H9 (cell line): ENCODE measurements at regions not wholly inside any gene's neighbourhood (a gene's known extent, or its start where the extent isn't known, plus 50 kb on each side); places are given as distances from the start of the nearest gene placed in this dataset.
"Not testable (repeated sequence)": the region's sequence is repeated elsewhere in the genome, so short reads cannot be mapped to it uniquely, and the experiment has no call there.

Experiments used
- DNase-seq: peaks from one replicate; pipeline ENCODE4 v3.0.0-alpha.2; 2017
- H2AFZ ChIP-seq: one replicate; pipeline ENCODE4 v1.6.1; 2013; ENCODE audit warnings: mild to moderate bottlenecking, low read length, control low read depth, moderate library complexity
- H2AK5ac ChIP-seq: 2 replicates; pipeline ENCODE4 v1.6.1; 2013; ENCODE audit warnings: low read length, control low read depth, mixed read lengths; ENCODE audit not compliant: insufficient read length
- H2BK120ac ChIP-seq: one replicate; pipeline ENCODE4 v1.6.1; 2013; ENCODE audit warnings: low read depth, mild to moderate bottlenecking, low read length, control low read depth, inconsistent platforms; ENCODE audit not compliant: poor library complexity, severe bottlenecking
- H2BK12ac ChIP-seq: 2 replicates; pipeline ENCODE4 v1.6.1; 2013; ENCODE audit warnings: low read length, control low read depth, mixed read lengths, low read depth; ENCODE audit not compliant: insufficient read length
- H2BK15ac ChIP-seq: 2 replicates; pipeline ENCODE4 v1.6.1; 2013; ENCODE audit warnings: low read depth, low read length, control low read depth
- H2BK20ac ChIP-seq: one replicate; pipeline ENCODE4 v1.6.1; 2013; ENCODE audit warnings: low read depth, mild to moderate bottlenecking, low read length, control low read depth, inconsistent platforms; ENCODE audit not compliant: poor library complexity, severe bottlenecking
- H2BK5ac ChIP-seq: 2 replicates; pipeline ENCODE4 v1.6.1; 2013; ENCODE audit warnings: low read length, control low read depth, mixed read lengths; ENCODE audit not compliant: insufficient read length
- H3K14ac ChIP-seq: 2 replicates; pipeline ENCODE4 v1.6.1; 2013; ENCODE audit warnings: low read length, control low read depth; ENCODE audit not compliant: insufficient read depth
- H3K18ac ChIP-seq: 2 replicates; pipeline ENCODE4 v1.6.1; 2013; ENCODE audit warnings: low read depth, mild to moderate bottlenecking, mixed read lengths, low read length, control low read depth; ENCODE audit not compliant: insufficient read length
- H3K23ac ChIP-seq: 2 replicates; pipeline ENCODE4 v1.6.1; 2013; ENCODE audit warnings: low read length, control low read depth, mixed read lengths, low read depth; ENCODE audit not compliant: insufficient read length
- H3K23me2 ChIP-seq: 2 replicates; pipeline ENCODE4 v1.6.1; 2013; ENCODE audit warnings: low read depth, mild to moderate bottlenecking, mixed read lengths, low read length, control low read depth; ENCODE audit not compliant: insufficient read length, poor library complexity, severe bottlenecking
- H3K27ac ChIP-seq: 2 replicates; pipeline ENCODE4 v1.5.1; 2013; ENCODE audit warnings: low read length, control low read depth, mixed read lengths, low read depth; ENCODE audit not compliant: insufficient read length
- H3K27me3 ChIP-seq: 2 replicates; pipeline ENCODE4 v1.6.1; 2013; ENCODE audit warnings: low read length, control low read depth, inconsistent platforms; ENCODE audit not compliant: insufficient read depth
- H3K4ac ChIP-seq: 2 replicates; pipeline ENCODE4 v1.6.1; 2013; ENCODE audit warnings: low read depth, mild to moderate bottlenecking, control low read depth, inconsistent platforms, low read length, moderate library complexity
- H3K4me1 ChIP-seq: 2 replicates; pipeline ENCODE4 v1.6.1; 2013; ENCODE audit warnings: low read length, control low read depth, inconsistent platforms; ENCODE audit not compliant: insufficient read depth
- H3K4me2 ChIP-seq: 2 replicates; pipeline ENCODE4 v1.6.1; 2013; ENCODE audit warnings: low read length, control low read depth, mixed read lengths; ENCODE audit not compliant: insufficient read length, insufficient read depth
- H3K56ac ChIP-seq: 2 replicates; pipeline ENCODE4 v1.6.1; 2013; ENCODE audit warnings: low read depth, mild to moderate bottlenecking, mixed read lengths, low read length, control low read depth; ENCODE audit not compliant: insufficient read length
- H3K79me1 ChIP-seq: 2 replicates; pipeline ENCODE4 v1.6.1; 2013; ENCODE audit warnings: low read depth, mild to moderate bottlenecking, moderate library complexity, low read length, control low read depth, inconsistent platforms; ENCODE audit not compliant: insufficient read depth, poor library complexity, severe bottlenecking
- H3K79me2 ChIP-seq: 2 replicates; pipeline ENCODE4 v1.6.1; 2013; ENCODE audit warnings: low read length, control low read depth, inconsistent platforms; ENCODE audit not compliant: insufficient read depth
- H3K9ac ChIP-seq: 2 replicates; pipeline ENCODE4 v1.6.1; 2013; ENCODE audit warnings: low read length, control low read depth, mixed read lengths; ENCODE audit not compliant: insufficient read length; ENCODE audit errors: extremely low read depth
- H3K9me3 ChIP-seq: one replicate; pipeline ENCODE4 v1.6.1; 2013; ENCODE audit warnings: low read depth, low read length, inconsistent platforms; ENCODE audit not compliant: control insufficient read depth
- H3T11ph ChIP-seq: one replicate; pipeline ENCODE4 v1.6.1; 2013; ENCODE audit warnings: mild to moderate bottlenecking, low read length, control low read depth, inconsistent platforms
- H4K20me1 ChIP-seq: one replicate; pipeline ENCODE4 v1.6.1; 2013; ENCODE audit not compliant: control insufficient read depth, insufficient read length, insufficient read depth
- H4K5ac ChIP-seq: 2 replicates; pipeline ENCODE4 v1.6.1; 2013; ENCODE audit warnings: low read depth, mild to moderate bottlenecking, mixed read lengths, low read length, control low read depth; ENCODE audit not compliant: insufficient read length
- H4K8ac ChIP-seq: replicated peaks from 2 replicates; pipeline ENCODE4 v1.6.1; 2013; ENCODE audit warnings: low read length, control low read depth, mixed read lengths, low read depth; ENCODE audit not compliant: insufficient read length
- H4K91ac ChIP-seq: 2 replicates; pipeline ENCODE4 v1.6.1; 2013; ENCODE audit warnings: low read depth, mild to moderate bottlenecking, moderate library complexity, mixed read lengths, low read length, control low read depth; ENCODE audit not compliant: insufficient read length
- H3K27ac Mint-ChIP-seq, 3 experiments: 2 replicates in 2 of 3; 3 replicates in 1 of 3; pipeline ENCODE4 v1.8.0; 2020 to 2021; ENCODE audit warnings: mixed read lengths in 3 of 3, mild to moderate bottlenecking in 1 of 3, moderate library complexity in 1 of 3
- H3K27me3 Mint-ChIP-seq: 2 replicates; pipeline ENCODE4 v1.8.0; 2021; ENCODE audit warnings: low read depth, mild to moderate bottlenecking, moderate library complexity, mixed read lengths
- H3K36me3 Mint-ChIP-seq, 3 experiments: 2 replicates in 2 of 3; 3 replicates in 1 of 3; pipeline ENCODE4 v1.8.0; 2020 to 2021; ENCODE audit warnings: low read depth in 3 of 3, mixed read lengths in 3 of 3; ENCODE audit not compliant: insufficient read depth in 1 of 3
- H3K4me1 Mint-ChIP-seq, 2 experiments: 2 replicates each; pipeline ENCODE4 v1.8.0; 2020; ENCODE audit warnings: mixed read lengths in 2 of 2
- H3K4me3 Mint-ChIP-seq, 2 experiments: 2 replicates in 1 of 2; 3 replicates in 1 of 2; pipeline ENCODE4 v1.8.0; 2020 to 2021; ENCODE audit warnings: mild to moderate bottlenecking in 2 of 2, mixed read lengths in 2 of 2, moderate library complexity in 1 of 2
- H3K9me3 Mint-ChIP-seq, 2 experiments: 2 replicates in 1 of 2; 3 replicates in 1 of 2; pipeline ENCODE4 v1.8.0; 2020; ENCODE audit warnings: mild to moderate bottlenecking in 2 of 2, mixed read lengths in 2 of 2, moderate library complexity in 1 of 2
- WGBS: extraction: QIAGEN DNeasy Blood & Tissue Kit; methylation state at CpG from one replicate; pipeline ENCODE4 v1.1.7; 2013; ENCODE audit warnings: missing lambda C conversion rate, low lambda C conversion rate, mixed read lengths; ENCODE audit not compliant: insufficient read length; ENCODE audit errors: extremely low coverage; 5-methylcytosine and 5-hydroxymethylcytosine counted together
- TF ChIP-seq, protein P1 (sequence below): fragments of 200-600 bp; sonication (generic); conservative IDR thresholded peaks from 3 replicates; pipeline ENCODE4 v1.8.0; 2021; ENCODE audit warnings: antibody characterized with exemption, mild to moderate bottlenecking

DNA sequence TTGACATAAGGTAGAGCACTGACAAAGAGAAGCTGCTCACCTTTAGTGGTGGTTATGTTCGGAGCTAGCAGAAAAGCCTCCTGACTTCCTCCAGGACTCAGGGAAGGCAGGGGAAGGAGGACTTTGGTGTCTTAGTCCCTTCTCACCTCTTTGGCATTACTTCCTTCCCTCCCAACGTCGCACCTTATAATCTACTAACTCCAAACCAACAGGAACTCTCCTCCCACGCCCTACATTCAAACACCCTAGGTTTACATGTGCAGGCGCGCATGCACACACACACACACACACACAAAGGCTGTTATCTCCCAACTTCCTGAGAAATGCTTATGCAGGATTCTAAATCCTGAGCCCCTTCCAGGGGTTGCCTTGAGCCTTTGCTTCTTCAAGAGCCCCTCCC is 157.7 kb upstream of the STS start:
- Histone ChIP-seq H3K23ac (no peak overlapping the region), H3K27ac (no peak overlapping the region), H3K79me2 (no peaks in the 10 kb centered on the region), H2BK5ac (no peak overlapping the region), H3K79me1 (no peaks in the 10 kb centered on the region), H3K56ac (no peak overlapping the region), H2BK15ac (no peak overlapping the region), H2BK20ac (no peak overlapping the region), H2AK5ac (no peak overlapping the region), H4K8ac (no peak overlapping the region), H3K4ac (no peak overlapping the region), H2AFZ (no peak overlapping the region), H3K9ac (no peak overlapping the region), H3K18ac (no peak overlapping the region), H3K9me3 (peaks cover 12% of the 10 kb centered on the region), H2BK12ac (no peak overlapping the region), H3K4me2 (no peak overlapping the region), H3K14ac (no peak overlapping the region), H4K20me1 (no peaks in the 10 kb centered on the region), H3T11ph (no peak overlapping the region), H3K23me2 (no peaks in the 10 kb centered on the region), H4K91ac (no peak overlapping the region), H2BK120ac (no peak overlapping the region), H4K5ac (no peak overlapping the region), H3K4me1 (peaks cover 14% of the 10 kb centered on the region), H3K27me3 (no peaks in the 10 kb centered on the region)
- Mint-ChIP-seq H3K4me3 (no peak overlapping the region; a peak in 1 of 5 replicates), H3K27me3 (no peaks in the 10 kb centered on the region), H3K27ac (peak overlapping the region in 1 of 3 experiments; percentile 40; a peak in 1 of 7 replicates), H3K36me3 (peaks cover 9 to 17% (median 9%) of the 10 kb centered on the region in 3 experiments), H3K9me3 (peaks cover 13% of the 10 kb centered on the region in 2 experiments), H3K4me1 (peaks cover 41 to 43% of the 10 kb centered on the region in 2 experiments)
- TF ChIP-seq, protein P1, sequence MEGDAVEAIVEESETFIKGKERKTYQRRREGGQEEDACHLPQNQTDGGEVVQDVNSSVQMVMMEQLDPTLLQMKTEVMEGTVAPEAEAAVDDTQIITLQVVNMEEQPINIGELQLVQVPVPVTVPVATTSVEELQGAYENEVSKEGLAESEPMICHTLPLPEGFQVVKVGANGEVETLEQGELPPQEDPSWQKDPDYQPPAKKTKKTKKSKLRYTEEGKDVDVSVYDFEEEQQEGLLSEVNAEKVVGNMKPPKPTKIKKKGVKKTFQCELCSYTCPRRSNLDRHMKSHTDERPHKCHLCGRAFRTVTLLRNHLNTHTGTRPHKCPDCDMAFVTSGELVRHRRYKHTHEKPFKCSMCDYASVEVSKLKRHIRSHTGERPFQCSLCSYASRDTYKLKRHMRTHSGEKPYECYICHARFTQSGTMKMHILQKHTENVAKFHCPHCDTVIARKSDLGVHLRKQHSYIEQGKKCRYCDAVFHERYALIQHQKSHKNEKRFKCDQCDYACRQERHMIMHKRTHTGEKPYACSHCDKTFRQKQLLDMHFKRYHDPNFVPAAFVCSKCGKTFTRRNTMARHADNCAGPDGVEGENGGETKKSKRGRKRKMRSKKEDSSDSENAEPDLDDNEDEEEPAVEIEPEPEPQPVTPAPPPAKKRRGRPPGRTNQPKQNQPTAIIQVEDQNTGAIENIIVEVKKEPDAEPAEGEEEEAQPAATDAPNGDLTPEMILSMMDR: no peak
- no peak for DNase-seq
- no CpG with 5 or more reads among the region's 6 CpGs for WGBS

DNA sequence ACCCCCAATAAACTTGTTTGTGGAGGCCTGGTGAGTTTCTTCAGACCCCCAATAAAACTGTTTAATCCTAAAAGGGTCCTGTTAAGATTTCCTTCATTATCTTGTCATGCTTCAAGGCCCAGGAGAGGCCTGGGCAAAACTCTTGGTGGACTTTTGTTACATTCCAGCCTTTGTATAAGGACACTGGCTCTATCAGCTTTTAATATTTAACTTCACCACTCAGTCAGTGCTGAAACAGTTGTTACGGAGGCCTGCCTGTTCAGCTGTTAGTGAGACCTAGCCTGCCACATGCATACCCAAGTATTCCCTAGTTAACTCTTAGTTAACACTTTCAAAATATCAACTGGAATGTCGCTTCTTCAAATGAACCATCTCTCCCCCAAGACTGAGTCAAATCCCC is 158.8 kb upstream of the STS start:
- not testable (repeated sequence) for H3K4me3 Mint-ChIP-seq, H3K56ac ChIP-seq, H3K79me1 ChIP-seq, H3K79me2 ChIP-seq, H3K18ac ChIP-seq, H2BK120ac ChIP-seq, H3K4me2 ChIP-seq, H2AFZ ChIP-seq, H2BK5ac ChIP-seq, H2BK12ac ChIP-seq, H3K9ac ChIP-seq, H2BK15ac ChIP-seq, H3K23me2 ChIP-seq, H4K20me1 ChIP-seq, H4K91ac ChIP-seq, H4K8ac ChIP-seq, H3K36me3 Mint-ChIP-seq, H3K4ac ChIP-seq, H3T11ph ChIP-seq, H4K5ac ChIP-seq, H2BK20ac ChIP-seq, H3K9me3 ChIP-seq, H2AK5ac ChIP-seq, H3K27ac ChIP-seq, H3K27me3 ChIP-seq, H3K23ac ChIP-seq, H3K27ac Mint-ChIP-seq, H3K14ac ChIP-seq, H3K9me3 Mint-ChIP-seq, H3K27me3 Mint-ChIP-seq, DNase-seq
- H3K4me1 ChIP-seq: peaks cover 14% of the 10 kb centered on the region
- no CpG with 5 or more reads among the region's 2 CpGs for WGBS
- peaks cover 41 to 43% of the 10 kb centered on the region in 2 experiments for H3K4me1 Mint-ChIP-seq
